ENCODE measurements at regions not wholly inside any gene's neighbourhood (a gene's known extent, or its start where the extent isn't known, plus 50 kb on each side); places are given as distances from the start of the nearest gene placed in this dataset.

- Histone ChIP-seq H3K27me3 (no peaks in the 10 kb centered on the region), H3K36me3 (no peaks in the 10 kb centered on the region), H3K9me3 (no peaks in the 10 kb centered on the region), H3K4me3 (no peak overlapping the region), H3K27ac (peak overlapping the region; percentile 65 to 69), H3K4me1 (no peaks in the 10 kb centered on the region)
- no peak for TF ChIP-seq POLR2A (IDR thresholded peaks at IDR 0.05)
- TF ChIP-seq, protein P1, sequence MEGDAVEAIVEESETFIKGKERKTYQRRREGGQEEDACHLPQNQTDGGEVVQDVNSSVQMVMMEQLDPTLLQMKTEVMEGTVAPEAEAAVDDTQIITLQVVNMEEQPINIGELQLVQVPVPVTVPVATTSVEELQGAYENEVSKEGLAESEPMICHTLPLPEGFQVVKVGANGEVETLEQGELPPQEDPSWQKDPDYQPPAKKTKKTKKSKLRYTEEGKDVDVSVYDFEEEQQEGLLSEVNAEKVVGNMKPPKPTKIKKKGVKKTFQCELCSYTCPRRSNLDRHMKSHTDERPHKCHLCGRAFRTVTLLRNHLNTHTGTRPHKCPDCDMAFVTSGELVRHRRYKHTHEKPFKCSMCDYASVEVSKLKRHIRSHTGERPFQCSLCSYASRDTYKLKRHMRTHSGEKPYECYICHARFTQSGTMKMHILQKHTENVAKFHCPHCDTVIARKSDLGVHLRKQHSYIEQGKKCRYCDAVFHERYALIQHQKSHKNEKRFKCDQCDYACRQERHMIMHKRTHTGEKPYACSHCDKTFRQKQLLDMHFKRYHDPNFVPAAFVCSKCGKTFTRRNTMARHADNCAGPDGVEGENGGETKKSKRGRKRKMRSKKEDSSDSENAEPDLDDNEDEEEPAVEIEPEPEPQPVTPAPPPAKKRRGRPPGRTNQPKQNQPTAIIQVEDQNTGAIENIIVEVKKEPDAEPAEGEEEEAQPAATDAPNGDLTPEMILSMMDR (IDR thresholded peaks at IDR 0.05): no peak
- peak in 1 of 2 donors; percentile 67 for DNase-seq
- intact Hi-C loops (cut with DNase I; ENCODE audit: low total_unique reads): no loop called here
Observed at GRCh38 chr2:8216397-8216796, 465.5 kb upstream of the ID2 start.

GRCh38 chr2:8217468-8218030 lies 464.3 kb upstream of the ID2 start:
- Histone ChIP-seq H3K4me3 (no peak overlapping the region), H3K27ac (peak overlapping the region; percentile 65 to 69), H3K4me1 (no peaks in the 10 kb centered on the region), H3K9me3 (no peaks in the 10 kb centered on the region), H3K27me3 (no peaks in the 10 kb centered on the region), H3K36me3 (no peaks in the 10 kb centered on the region)
- intact Hi-C loops (cut with DNase I; ENCODE audit: low total_unique reads): no loop called here
- TF ChIP-seq POLR2A (IDR thresholded peaks at IDR 0.05): no peak
- TF ChIP-seq, protein P1 (IDR thresholded peaks at IDR 0.05): no peak
- no peak for DNase-seq

- no peak for DNase-seq
- Histone ChIP-seq H3K9me3 (no peaks in the 10 kb centered on the region), H3K4me1 (no peaks in the 10 kb centered on the region), H3K27me3 (no peaks in the 10 kb centered on the region), H3K36me3 (no peaks in the 10 kb centered on the region), H3K27ac (no peak overlapping the region), H3K4me3 (no peak overlapping the region)
- TF ChIP-seq, protein P1 (IDR thresholded peaks at IDR 0.05): no peak
- no peak for TF ChIP-seq POLR2A (IDR thresholded peaks at IDR 0.05)
- intact Hi-C loops (cut with DNase I; ENCODE audit: low total_unique reads): no loop called here
Observed at GRCh38 chr2:8219096-8219495, 462.8 kb upstream of the ID2 start.

DNA sequence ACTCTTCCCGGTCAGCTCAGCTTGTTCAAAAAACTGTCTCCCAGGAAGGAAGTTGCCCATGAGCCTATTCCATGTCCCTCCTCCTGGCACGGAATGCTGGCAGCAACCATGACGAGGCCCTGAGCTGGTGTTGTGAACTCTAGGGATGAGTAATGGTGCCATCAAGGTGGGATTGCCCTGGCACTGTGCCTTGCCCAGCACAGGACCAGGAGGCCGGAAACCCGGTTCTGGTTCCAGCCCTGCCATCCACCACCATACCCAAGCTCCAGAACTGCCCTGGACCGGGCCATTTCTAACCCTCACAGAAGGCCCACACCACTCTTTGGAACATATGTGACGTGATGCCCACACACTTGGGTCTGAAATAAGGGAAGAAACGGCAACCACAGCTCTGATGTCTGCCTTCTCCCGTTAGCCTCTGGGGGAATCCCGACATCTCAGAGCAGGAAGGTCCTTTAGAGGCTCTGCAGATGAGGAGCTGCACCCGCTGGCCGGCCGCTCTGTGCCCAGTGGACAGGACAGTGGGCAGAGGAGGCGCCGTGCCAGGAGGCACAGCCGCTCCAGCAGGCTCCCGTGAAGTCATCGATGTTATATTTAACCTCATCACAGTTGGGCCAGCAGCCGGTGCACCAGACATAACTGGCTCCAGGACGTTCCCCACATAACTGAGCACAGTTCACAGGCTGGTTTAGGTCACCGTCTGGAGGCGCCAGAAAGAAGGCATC lies 462.1 kb upstream of the ID2 start:
- DNase-seq: no peak
- intact Hi-C loops (cut with DNase I; ENCODE audit: low total_unique reads): no loop called here

More for the DNA sequence above, 462.1 kb upstream of the ID2 start:
- Histone ChIP-seq H3K36me3 (no peaks in the 10 kb centered on the region), H3K9me3 (no peaks in the 10 kb centered on the region), H3K4me3 (no peak overlapping the region), H3K4me1 (no peaks in the 10 kb centered on the region), H3K27ac (no peak overlapping the region), H3K27me3 (no peaks in the 10 kb centered on the region)
- TF ChIP-seq, protein P1 (IDR thresholded peaks at IDR 0.05): no peak
- TF ChIP-seq POLR2A (IDR thresholded peaks at IDR 0.05): no peak
